SK-N-MC (cell line): ENCODE measurements at regions not wholly inside any gene's neighbourhood (a gene's known extent, or its start where the extent isn't known, plus 50 kb on each side); places are given as distances from the start of the nearest gene placed in this dataset.

Source experiments
- EZH2 ChIP-seq: fragments of 200-600 bp; sonication (generic); IDR thresholded peaks from one replicate; pipeline ENCODE4 v1.6.1; 2017; ENCODE audit warnings: antibody characterized with exemption
- POLR2AphosphoS5 ChIP-seq: IDR thresholded peaks from 2 replicates; pipeline ENCODE4 v1.6.1; 2012; ENCODE audit warnings: mild to moderate bottlenecking, low read depth, low read length, borderline replicate concordance

DNA sequence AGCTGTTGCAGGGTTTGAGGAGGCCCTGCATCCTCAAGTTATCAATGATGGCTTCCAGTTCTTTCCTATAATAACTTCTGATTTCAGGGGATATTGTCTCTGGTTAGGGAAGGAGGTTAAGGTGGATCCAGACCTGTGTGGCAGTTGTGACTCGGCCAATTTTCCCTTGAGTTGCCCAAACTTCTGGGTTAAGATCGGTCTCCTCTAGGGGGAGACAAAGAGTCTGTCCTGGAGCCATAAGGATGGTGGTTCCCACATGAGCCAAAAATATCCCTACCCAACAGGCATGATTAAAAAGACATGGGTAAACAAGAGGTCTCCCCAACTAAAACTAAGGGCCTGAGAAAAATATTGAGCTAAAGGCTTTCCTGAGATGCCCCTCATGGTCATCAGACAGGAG lies 227.5 kb upstream of the MDFIC2 start:
- TF ChIP-seq POLR2AphosphoS5: no peak
- no peak for TF ChIP-seq EZH2
